ENCODE measurements at regions not wholly inside any gene's neighbourhood (a gene's known extent, or its start where the extent isn't known, plus 50 kb on each side); places are given as distances from the start of the nearest gene placed in this dataset.

DNA sequence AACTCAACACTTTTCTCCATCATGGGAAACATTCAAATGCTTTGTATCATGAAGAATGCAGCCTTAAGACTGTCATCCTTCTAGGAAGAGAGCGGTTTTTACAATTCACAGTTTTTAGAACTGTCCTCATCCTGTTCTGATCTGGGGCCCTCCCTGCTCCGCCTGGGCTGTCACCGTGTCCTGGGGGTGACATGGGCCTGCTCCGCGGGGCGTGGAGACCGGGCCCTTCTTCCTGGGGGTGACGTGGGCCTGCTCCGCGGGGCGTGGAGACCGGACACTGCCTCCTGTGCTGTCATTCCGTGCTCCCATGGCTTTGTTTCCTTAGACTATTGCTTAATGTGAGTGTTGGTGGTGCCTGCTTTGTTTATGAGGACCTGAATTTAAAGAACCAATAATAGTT is 122.8 kb downstream of the TMEM18 start:
- TF ChIP-seq SP1 (IDR thresholded peaks at IDR 0.05; ENCODE audit: low read depth, low read length), result no peak
- no peak for TF ChIP-seq GABPA (IDR thresholded peaks at IDR 0.05; ENCODE audit: borderline replicate concordance, insufficient read depth, low read length)
- TF ChIP-seq CTBP2 (IDR thresholded peaks at IDR 0.05; ENCODE audit: borderline replicate concordance, insufficient read depth, insufficient read length, low read length), result no peak
- FAIRE-seq, result no peak

More for the DNA sequence above, 122.8 kb downstream of the TMEM18 start:
- CTCF ChIA-PET (ENCODE audit: partially characterized antibody), result no interaction called here
- H2BK12ac ChIP-seq (ENCODE audit: low read depth, low read length), result no peak overlapping the region
- no peaks in the 10 kb centered on the region for H3K23me2 ChIP-seq (ENCODE audit: low read depth, low read length)
- no peaks in the 10 kb centered on the region for H3K79me2 ChIP-seq (ENCODE audit: control insufficient read depth in 1 of 2, insufficient read depth in 2 of 2, low read length in 2 of 2)
- H4K91ac ChIP-seq (replicated peaks; ENCODE audit: insufficient read length, low read length), result no peak overlapping the region
- H3K9me3 ChIP-seq (ENCODE audit: insufficient read depth in 2 of 2, low read depth in 1 of 2, low read length in 1 of 2), result no peaks in the 10 kb centered on the region
- H3K14ac ChIP-seq (ENCODE audit: insufficient read length), result no peak overlapping the region
- no peaks in the 10 kb centered on the region for H3K36me3 ChIP-seq (ENCODE audit: control insufficient read depth in 2 of 4, insufficient read depth in 4 of 4, low read length in 3 of 4)
- no peak overlapping the region for H2BK20ac ChIP-seq (ENCODE audit: low read length)
- no peaks in the 10 kb centered on the region for H4K20me1 ChIP-seq (replicated peaks in 1 of 2; ENCODE audit: control insufficient read depth in 1 of 2, insufficient read depth in 2 of 2, low read length in 2 of 2)
- H2AFZ ChIP-seq (ENCODE audit: low read length), result no peak overlapping the region
- no peak overlapping the region for H2AK5ac ChIP-seq (ENCODE audit: low read depth, low read length)
- DNase-seq (ENCODE audit: low read depth in 1 of 2, low spot score in 2 of 2), result no peak
- H2BK5ac ChIP-seq (ENCODE audit: low read depth, low read length), result no peak overlapping the region
- no peak overlapping the region for H3K27ac ChIP-seq (ENCODE audit: low read depth, low read length)
- no peak overlapping the region for H3K18ac ChIP-seq (ENCODE audit: extremely low read depth, low read length)
- 80% methylated on average over 13 of the region's 13 CpGs; no CpG with 5 or more reads in 1 of the 2 experiments for WGBS, 2 experiments (ENCODE audit: extremely low coverage in 1 of 2, insufficient coverage in 1 of 2, insufficient read length in 1 of 2, insufficient replicate concordance in 2 of 2, low coverage in 1 of 2, low lambda C conversion rate in 2 of 2, missing lambda C conversion rate in 1 of 2)
- H3K9ac ChIP-seq (replicated peaks in 1 of 4; ENCODE audit: extremely low read depth in 1 of 4, low read depth in 3 of 4, low read length in 3 of 4), result no peak overlapping the region
- no peak overlapping the region for H3K4ac ChIP-seq (replicated peaks; ENCODE audit: insufficient read length, low read depth, low read length)
- no peak overlapping the region for H3K56ac ChIP-seq (replicated peaks; ENCODE audit: insufficient read length, low read depth, low read length)
- H2BK15ac ChIP-seq (ENCODE audit: low read length), result no peak overlapping the region
- H3K27me3 ChIP-seq (replicated peaks in 1 of 4; ENCODE audit: control insufficient read depth in 3 of 4, extremely low read depth in 1 of 4, insufficient read depth in 3 of 4, low read length in 3 of 4), result no peaks in the 10 kb centered on the region; a peak in 2 of 7 replicates
- H3K4me2 ChIP-seq (ENCODE audit: insufficient read depth in 1 of 2, low read depth in 2 of 2, low read length in 2 of 2), result no peak overlapping the region
- POLR2A ChIA-PET (ENCODE audit: partially characterized antibody), result no interaction called here
- H3K79me1 ChIP-seq (ENCODE audit: low read depth, low read length), result no peaks in the 10 kb centered on the region
- no peak overlapping the region for H3K4me3 ChIP-seq (ENCODE audit: extremely low read depth in 1 of 4, insufficient read depth in 2 of 4, low read depth in 3 of 4, low read length in 4 of 4)
- no peak overlapping the region for H4K8ac ChIP-seq (ENCODE audit: extremely low read depth, insufficient read depth, low read length)
- no peak overlapping the region for H3K23ac ChIP-seq (ENCODE audit: insufficient read length)
- H2BK120ac ChIP-seq (replicated peaks; ENCODE audit: low read depth, low read length), result no peak overlapping the region
- H4K5ac ChIP-seq (ENCODE audit: insufficient read length, low read depth, low read length), result no peak overlapping the region
- H3K4me1 ChIP-seq (replicated peaks in 1 of 4; ENCODE audit: control insufficient read depth in 3 of 4, insufficient read depth in 4 of 4, low read length in 3 of 4), result no peaks in the 10 kb centered on the region; a peak in 1 of 7 replicates
